HG03342 (cell line): ENCODE measurements at regions not wholly inside any gene's neighbourhood (a gene's known extent, or its start where the extent isn't known, plus 50 kb on each side); places are given as distances from the start of the nearest gene placed in this dataset.

ENCODE experiments used
- ATAC-seq: cut with Tn5 transposase; IDR thresholded peaks from one replicate; pipeline ENCODE4 v1.9.1; 2021; ENCODE audit warnings: mild to moderate bottlenecking, moderate library complexity; ENCODE audit not compliant: unreplicated experiment

DNA sequence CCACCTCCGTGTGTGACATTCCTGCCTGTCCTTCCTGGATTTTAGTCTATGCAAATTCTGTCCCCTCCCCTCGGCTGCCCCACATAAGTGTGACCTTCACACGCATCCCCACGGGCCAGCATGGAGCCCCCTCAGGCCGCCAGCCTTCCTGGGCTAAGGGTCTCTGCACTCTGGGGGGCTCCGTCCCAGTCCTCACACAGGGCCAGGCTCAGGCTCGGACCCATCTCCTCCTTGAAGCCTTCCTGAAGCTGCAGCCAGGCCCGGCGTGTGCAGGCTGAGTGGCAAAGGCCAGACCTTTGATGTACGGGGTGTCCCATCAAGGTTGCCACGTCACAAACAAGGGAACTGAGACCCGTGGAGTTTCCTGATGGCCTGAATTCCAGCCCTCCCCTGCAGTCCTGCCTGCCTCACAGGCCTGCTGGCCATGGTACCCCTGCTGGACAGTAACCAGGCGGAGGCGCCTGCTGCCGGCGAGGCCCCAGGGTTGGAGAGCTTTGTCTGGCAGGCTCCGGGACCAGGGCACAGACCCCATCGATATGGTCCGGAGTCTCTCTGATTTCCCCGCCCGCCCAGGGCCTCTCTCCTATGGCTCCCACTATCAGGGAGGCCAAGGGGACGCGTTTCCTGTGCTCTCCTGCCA, 791.7 kb downstream of the BRD1 start:
- ATAC-seq, result no peak

DNA sequence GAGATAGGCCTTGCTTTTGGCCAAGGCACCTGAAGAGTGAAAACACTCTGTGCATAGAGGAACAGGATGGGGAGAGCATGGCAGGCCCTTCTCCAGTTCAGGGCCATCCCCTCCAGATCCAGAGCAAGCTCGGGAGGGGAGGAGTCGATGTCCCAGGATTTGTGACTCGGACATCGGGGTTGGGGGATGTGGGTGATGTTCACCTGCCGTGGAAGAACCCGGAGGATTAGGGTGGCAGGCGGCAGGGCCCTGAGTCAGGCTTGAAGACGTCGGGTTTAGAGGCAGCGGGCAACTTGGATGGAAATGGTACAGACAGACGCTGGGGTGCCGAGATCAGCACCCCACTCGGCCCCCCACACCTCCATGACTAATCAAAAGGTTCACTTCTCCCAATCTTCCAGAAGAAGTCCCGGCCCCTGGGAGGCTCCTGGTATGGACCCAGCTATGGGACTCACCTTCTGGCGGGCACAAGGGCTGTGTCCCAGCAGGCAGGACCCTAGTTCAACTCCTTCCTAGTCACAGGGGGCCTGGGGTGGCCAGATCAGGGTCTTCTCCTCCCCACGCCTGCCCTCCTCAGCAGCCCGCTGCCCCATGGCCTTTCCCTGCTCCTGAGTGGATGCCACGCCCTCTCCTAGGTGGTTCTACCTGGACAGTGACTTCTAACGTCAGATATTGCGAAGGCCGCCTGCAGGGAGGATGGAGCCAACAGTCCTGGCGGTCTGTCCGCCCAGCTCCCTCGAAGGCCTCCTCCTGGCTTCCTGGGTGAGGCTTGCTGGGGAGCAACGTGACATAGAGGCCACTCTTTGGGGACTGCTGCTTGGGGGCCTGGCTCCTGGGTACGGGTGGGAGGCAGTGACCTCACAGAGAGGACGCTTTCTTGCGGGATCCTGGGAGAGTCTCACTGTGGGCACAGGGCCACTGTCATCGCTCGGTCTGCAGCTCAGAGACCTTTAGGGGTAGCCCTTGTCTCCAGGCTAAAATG, 792.5 kb downstream of the BRD1 start:
- ATAC-seq, result no peak

- no peak for ATAC-seq
Observed at GRCh38 chr22:49033616-49034015, 794.1 kb downstream of the BRD1 start.

- no peak for ATAC-seq
Observed at GRCh38 chr22:49032821-49033220, 794.9 kb downstream of the BRD1 start.

DNA sequence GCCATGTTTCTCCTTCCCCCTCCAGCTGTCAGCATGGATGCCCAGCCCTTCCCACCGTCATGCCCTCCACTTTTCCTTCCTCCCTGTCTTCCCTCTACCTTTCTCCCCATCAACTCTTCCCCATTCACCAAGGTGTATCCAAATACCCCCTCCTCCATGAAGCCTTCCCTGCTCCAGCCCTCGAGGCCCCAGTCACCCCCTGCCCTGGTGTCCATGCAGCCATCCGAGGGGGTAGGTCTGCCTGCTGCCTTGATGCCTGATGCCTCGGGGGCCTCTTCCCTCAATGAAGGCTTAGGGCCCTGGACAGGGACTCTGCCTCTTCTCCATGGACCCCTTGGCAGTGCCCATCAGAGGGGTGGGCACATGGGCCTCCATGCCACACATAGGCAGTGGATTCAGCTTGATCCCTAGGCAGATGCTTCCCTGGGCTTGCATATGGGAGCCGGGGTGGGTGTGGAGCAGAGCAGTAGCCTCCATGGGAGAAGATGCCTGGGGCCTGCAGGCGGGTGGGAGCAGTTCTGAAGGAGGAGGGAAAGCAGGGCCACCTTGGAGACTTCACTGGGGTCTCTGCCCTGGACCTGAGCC, 795.8 kb downstream of the BRD1 start:
- ATAC-seq, result no peak

DNA sequence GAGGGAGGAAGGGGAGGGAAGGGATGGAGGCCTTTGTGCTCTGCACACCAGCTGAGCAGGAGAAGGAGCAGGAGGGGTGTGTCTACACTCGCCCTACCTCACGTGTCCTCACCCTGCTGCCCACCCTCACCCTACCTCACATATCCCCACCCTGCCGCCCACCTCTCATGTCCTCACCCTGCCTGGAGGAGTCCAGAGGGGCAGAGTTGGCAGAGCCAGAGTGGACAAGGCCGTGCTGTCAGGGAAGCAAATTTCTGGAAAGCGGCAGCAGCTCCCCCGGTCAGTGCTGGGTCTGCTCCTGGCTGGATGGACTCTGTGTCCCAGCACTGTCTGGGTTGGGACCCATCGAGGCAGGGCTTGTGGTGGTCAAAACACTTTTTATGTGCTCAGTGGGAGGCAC, 799.6 kb downstream of the BRD1 start:
- no peak for ATAC-seq

DNA sequence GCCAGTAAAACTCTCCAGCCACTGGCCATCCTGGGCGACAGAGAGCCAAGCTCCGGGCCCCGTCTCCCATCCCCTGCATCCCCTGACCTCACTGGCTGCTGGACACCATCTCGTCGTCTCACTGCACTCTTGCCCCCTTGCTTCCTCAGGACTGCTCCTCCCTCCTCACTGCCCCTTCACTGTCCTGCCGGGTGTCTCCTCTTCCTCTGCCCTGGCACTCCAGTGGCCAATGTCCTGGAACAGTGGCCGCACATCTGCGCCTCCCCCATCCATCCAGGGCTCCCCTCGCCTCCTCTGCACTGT, 800.4 kb downstream of the BRD1 start:
- no peak for ATAC-seq

- ATAC-seq, result no peak
Observed at GRCh38 chr22:49026494-49027367, 800.9 kb downstream of the BRD1 start.

- ATAC-seq, result no peak
Observed at GRCh38 chr22:49025791-49026493, 801.7 kb downstream of the BRD1 start.

- ATAC-seq, result no peak
Observed at GRCh38 chr22:49024775-49025440, 802.8 kb downstream of the BRD1 start.

- no peak for ATAC-seq
Observed at GRCh38 chr22:49023879-49024774, 803.5 kb downstream of the BRD1 start.

GRCh38 chr22:49023161-49023878, 804.4 kb downstream of the BRD1 start:
- no peak for ATAC-seq

DNA sequence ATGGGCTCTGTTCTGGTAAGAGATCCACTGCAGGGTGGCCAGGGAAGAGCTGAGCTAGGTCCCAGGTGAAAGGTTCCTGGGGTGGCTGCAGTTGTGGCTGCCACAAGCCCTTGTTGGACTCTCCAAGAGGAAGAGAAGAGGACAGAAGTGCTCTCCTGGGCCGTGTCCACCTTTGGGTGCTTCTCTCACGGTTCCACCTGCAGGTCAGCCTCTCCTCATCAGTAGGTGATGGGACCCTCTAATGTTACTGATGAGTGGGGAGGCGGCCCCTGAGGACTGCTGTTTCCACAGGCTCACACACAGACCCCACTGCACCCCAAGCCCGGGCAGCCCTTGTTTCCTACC, 804.9 kb downstream of the BRD1 start:
- ATAC-seq, result no peak

DNA sequence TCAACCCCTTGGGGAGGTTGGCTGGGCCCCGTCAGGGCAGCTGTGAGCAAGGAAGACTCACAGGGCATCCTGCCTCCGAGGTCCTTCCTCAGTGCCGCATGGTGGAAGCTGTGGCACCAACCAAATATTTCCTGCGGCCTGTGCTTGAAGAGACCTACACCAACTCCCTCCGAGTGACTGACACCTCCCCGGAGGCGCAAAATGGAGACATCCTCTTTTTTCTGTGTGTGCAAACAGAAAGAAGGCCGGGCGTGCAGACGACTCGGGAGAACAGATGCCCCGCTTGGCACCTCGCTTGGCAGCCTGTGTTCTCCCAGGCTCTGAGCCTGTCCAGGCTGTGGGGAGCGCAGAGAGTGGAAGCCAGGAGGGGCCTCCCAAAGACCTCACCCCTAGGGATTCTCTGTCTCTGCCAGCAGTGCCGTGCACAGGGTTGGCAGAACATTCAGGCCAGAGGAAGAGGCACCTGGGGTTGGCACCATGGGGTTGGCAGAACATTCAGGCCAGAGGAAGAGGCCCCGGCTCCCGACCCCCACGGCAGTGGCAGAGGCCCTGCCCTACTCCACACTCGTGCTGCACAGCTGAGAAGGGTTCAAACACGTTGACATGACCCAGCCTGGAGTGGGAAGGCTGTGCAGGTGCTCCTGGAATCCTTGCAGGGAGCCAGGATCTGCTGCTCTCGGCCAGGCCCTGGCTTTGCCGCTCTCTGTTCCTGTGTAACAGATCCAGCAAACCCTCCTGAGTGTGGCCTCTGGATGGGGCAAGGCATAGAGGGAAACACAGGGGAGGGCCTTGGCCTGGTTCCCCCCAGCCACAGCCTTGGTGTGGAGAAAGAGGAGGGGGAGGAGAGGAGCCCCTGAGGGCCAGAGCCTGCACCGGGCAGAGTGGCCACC, 805.5 kb downstream of the BRD1 start:
- ATAC-seq, result no peak

- ATAC-seq, result no peak
Observed at GRCh38 chr22:49021131-49021925, 806.3 kb downstream of the BRD1 start.
